NCI-H345 treated with DMSO at 0.1 percent for 48 hours (cell line): ENCODE measurements at regions not wholly inside any gene's neighbourhood (a gene's known extent, or its start where the extent isn't known, plus 50 kb on each side); places are given as distances from the start of the nearest gene placed in this dataset.
"Not testable (repeated sequence)": the region's sequence is repeated elsewhere in the genome, so short reads cannot be mapped to it uniquely, and the experiment has no call there.

Source experiments
- DNase-seq: peaks from one replicate; lab custom pipeline; 2025; ENCODE audit not compliant: unreplicated experiment; lab: John Stamatoyannopoulos, UW

DNA sequence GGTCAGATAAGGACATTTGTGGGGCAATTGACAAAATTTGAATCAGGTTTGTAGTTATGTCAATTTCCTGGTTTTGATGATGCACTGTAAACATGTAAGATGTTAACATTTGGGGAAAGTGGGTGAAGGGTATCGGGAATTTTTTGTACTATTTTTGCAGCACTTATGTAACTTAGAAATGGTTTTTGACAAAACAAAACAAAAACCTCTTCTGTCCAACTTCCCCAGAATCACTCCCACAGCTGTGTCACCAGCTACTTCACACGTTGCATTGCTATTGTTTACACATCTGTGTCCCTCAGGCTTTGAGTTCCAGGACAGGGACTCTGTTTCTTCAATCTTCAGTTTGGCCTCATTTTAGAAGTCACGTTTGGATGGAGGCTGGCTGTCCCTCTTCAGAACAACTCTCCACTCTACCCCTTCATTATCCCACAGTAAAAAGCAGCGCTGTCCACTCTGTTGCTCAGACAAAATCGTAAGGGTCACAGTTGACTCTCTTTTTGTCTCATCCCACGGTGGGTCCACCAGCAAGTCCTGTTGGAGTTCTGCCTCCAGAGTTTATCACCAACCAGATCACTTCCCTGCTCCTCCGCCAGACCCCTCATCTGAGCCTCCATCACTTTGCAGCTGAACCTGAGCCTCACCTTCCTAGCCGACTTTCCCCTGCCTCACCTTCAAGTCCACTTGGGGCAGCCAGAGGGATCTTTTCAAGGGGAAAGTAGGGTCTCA, 63.2 kb downstream of the NENF start:
- no peak for DNase-seq

DNA sequence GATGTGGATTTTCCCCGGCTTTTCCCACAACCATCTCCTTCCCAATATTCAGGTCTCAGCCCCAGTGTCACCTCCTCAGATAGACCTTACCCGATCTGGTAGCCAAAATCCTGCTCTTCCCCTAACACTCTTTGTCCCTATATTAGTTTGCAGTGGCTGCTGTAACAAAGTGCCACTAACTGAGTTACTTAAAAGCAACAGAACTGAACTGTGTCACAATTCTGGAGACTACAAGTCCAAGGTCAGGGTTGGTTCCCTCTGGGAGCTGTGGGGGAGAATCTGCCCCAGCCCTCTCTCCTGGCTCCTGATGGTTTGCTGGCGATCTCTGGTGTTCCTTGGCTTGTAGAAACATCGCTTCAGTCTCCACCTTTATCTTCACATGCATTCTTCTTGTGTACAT, 64.0 kb downstream of the NENF start:
- DNase-seq = no peak

DNA sequence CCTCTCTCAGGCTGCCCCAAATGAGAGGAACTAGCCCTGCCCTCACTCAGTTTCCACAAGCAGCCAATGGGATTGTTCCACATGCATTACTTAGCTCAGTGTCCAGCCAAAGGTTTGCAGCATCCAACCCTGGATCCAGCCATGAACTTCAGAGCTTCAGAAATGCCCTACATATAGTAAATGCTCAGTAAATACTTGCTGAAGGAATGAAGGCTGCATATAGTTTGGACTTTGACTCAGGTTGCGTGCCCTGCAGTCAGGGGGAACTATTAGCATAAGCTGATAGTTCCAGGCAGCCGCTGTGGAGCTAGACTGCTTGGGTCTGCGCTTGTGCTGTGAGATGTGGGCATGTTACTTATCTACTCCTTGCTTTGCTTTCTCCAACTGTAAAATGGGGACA, 64.8 kb downstream of the NENF start:
- no peak for DNase-seq

DNA sequence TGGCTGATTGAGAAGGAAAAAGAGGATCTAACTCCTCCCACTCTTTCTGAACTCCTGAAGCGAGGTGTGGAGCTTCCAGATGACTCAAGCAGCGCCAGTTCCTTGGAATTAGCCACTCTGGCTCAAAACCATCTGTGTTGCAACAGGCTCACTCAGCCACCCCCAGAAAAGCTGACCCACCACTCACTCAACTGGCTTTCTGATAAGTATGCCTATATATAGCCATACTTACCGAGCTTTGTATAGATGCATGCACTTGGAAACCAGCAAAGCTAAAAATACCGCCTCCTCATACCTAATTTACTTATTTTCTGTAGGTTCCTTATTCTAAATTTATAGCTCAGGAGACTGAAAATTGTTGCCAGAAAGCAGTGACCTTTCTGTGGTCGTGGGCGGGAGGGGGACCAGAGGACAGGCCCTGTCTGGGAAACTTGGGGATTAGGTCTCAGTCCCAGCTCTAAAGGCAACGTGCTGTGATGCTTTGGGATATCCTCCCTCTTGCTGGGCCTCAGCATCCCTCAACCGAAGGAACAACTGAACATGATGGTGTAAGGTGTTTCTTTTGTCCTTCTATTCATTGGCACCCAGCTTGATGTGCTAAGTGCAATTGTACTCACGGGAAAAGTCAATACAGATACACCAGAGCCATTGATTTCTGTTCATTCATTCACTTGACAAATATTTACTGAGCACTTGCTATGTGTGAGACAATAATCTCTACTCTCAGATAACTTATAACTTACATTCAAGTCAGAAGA, 65.7 kb downstream of the NENF start:
- DNase-seq = peak; percentile 98

DNA sequence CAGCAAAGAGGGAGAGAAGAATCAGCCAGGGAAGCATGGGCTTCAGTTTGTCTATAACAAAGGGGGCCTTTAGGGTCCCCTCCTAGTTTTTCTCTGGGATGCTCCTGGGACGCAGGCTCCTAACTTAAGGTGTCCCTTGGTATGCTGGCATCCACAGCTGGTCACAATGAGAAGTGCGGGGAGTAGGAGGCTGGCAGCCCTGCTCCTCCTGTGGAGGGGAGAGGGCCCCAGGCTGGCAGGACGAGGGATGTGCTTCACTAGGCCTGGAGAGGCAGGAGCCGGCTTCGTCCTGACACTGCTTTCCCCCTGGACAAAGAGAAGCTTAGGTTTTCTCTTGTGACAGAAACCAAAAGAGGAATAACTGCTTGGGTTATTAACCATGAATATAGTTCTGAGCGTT, 67.6 kb downstream of the NENF start:
- DNase-seq = no peak

DNA sequence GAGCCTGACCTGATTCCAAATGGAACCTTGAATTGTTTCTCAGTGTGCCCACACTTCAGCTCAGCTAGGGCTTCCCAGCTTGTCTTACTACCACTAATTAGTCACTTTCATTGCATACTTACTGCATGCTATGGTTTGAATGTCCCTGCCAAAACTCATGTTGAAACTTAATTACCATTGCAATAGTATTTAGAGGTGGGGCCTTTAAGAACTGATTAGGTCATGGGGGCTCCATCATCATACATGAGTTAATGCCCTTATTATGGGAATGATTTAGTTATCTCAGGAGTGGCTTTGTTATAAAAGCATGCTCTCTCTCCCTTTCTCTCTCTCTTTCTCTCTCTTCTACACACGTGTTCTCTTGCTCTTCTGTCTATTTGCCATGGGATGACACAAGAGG, 68.3 kb downstream of the NENF start:
- no peak for DNase-seq

DNA sequence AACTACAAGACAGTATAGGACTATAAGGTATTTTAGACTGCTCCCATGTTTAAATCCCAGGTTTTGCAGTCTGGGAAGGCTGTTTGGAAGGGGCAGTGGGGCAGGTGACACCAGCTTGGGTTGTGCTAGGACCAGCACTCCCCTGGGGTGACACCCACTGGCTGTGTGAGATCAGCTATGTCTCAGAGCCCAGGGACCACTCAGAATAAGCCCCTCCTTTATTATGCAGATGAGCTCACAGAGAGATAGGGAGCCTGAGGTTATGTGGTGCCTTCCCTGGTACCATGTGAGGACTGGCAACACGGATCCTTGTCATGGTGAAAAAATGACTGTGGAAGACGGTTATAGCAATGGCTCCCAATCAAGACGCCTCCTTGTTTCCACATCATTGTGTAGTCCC, 71.0 kb downstream of the NENF start:
- no peak for DNase-seq

DNA sequence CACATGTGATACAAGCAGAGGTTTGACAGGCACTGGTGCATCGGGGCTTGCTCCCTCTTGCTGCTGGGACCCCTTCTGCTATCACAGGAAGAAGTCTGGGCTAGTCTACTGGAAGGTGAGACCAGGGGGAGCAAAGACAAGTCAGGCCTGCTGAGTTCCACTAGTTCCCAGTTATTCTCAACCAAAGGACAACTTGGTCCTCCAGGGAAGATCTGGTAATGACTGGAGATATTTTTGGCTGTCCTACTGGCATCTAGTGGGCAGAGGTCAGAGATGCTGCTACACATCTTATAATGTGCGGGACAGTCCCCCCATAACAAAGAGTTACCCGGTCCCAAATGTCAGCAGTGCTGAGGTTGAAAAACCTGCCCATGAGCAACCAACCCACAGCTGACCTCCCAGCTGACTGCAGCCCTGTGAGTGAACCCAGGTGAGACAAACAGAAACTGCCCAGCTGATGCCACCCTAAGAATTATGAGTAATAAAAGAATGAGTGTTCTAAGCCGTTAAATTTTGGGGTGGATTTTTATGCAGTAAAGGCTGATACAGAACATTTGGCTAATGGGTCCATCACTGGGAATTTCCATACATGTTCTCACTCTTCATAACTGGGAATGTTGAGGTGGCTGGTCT, 71.6 kb downstream of the NENF start:
- no peak for DNase-seq

DNA sequence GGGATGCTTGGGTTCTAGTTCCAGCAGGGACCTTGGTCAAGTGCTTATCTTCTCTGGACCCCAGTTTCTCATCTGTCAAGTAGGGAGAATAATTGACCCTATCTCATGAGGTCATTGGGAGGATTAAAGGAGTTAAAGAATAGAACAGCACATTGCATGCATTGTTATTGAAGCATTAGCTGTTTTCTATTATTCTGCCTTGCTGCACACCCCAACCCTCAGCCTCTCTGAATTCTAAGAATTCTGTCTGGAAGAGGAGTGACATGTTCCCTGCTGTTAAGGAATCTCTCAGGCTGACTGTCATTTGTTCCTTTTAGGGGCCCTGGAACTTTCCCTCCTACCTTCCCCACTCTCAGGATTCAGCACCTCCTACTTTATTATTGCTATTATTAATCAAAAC, 73.9 kb downstream of the NENF start:
- no peak for DNase-seq

DNA sequence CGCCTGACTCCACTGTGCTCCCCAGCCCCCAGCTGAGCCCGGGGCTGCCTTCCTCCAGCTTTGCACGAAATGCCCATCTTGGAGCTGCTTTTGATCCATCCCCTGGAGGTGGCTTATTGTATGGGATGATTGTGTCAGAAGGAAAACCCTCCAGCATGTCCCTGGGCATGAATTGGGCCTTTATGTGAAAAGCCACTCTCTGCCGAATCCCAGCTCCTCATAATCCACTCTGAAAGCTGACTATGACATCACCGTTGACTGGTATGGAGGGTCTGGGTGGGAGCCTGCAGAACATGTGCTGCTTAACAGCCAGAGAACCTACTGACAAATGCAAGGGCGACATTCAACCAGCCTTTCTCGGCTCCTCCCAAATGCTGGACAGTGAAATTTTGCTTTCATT, 74.6 kb downstream of the NENF start:
- DNase-seq = no peak

DNA sequence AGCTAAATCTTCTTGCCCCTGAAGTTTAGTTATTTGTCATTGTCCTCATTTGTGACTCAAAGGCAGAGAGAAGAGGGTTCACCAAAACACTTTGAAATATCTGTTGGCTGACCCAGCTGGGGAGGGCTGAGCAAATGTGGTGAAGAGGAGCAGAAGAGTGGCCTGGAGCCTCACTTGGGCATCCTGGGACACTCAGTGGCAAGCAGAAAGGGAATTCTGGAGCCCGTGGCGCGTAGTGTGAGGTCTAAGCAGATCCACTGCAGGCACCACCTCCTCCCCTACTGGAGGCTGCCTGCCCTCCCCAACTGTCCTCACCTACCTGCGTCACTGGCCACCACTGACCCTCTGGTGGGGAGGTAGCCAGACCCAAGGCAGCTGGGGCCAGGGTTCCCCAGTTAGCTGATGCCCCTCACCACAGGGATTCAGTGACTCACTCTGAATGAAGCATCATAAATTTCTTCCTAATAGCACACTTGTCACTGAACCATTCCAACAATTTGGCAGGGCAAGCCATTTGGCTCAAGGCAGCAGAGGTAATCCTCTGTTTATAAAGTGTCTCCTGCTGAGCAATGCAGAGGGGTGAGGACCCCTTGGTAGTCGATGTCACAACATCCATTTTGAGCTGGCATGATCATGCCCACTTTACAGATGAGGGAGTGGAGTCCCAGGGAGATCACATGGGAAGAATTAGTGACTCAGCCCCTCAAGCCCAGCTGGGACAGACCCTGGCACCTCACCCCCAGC, 80.3 kb downstream of the NENF start:
- no peak for DNase-seq

DNA sequence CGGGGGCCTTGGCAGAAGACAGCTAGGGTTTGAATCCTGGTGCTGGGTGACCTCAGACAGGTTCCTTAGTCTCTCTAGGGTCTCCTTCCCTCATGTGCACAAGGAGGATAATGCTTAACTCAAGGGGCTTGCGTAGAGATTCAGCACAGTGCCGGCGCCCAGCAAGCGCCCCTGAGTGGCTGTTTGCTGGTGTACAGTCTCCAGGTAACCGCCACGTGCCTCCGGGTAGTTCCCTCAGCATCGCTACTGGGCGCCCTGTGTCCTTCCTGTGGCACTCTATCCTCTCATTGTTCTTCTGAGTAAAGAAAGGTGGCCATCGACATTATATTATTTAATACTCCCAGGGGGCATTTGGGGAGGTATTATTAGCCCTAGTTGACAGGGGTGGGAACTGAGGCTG, 80.9 kb downstream of the NENF start:
- DNase-seq = no peak

DNA sequence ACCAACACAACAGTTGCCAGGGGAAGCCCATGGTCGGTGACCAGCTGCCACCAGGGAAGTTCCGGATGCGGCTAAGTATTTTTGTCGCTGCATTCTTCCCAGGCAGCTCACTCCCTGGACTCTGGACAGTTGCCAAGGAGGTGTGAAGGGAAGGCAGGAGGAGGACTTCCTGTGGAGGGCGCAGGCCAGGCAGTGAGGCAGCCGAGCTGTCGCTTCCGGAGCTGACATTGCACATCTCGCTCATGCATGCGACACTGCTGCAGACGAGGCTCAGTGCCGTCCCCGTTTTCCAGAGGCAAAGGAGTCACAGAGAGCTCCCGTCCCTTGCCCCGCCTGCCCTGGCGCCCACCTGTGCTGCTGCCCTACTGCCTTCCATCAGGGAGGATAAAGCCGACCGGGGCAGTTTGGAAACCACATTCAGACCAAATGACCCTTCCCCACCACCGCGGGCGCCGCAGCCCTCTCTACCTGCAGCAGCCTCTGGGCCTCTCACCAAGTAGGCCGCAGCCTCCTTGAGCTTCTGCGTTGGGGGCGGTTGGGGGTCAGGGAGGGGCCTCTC, 81.4 kb downstream of the NENF start:
- peak; percentile 25 for DNase-seq

DNA sequence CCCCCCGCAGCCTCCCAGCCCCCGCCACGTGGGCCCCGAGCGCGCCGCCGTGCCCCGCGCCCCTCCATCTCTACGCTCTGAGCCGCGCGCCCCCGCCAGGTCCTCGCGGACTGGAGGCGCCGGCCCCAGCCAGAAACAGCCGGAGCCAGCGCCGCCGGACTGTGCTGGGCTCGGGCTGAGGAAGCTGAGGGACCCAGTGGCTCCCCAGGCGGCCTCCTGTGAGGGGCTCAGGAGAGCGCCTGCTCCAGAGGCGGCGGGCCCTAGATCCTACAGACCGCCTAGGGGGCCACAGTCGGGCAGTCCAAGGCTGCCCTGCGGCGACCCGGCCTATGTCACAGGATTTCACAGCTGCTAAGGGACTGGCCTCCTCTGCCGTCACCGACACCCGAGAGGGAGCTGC, 82.1 kb downstream of the NENF start:
- no peak for DNase-seq

DNA sequence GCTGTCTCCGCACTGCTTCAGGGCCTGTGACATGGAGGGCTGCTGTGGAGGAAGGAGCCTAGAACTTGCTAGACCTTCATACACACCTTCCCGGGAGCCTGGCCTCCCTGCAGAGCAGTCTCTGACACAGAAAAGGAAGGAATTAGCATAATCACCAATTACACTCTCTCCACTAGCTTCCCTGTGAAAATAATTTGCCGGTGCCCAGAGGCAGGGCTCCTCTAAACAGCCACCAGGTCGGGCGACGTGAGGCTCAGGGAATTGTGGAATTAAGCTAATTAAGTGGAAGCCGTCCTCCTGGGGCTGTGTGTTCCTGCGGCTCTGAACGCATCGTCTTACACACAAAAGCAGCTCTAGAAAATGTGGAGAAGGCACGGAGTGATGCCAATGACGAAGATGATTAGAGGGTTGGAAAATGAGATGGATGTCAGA, 82.6 kb downstream of the NENF start:
- no peak for DNase-seq

DNA sequence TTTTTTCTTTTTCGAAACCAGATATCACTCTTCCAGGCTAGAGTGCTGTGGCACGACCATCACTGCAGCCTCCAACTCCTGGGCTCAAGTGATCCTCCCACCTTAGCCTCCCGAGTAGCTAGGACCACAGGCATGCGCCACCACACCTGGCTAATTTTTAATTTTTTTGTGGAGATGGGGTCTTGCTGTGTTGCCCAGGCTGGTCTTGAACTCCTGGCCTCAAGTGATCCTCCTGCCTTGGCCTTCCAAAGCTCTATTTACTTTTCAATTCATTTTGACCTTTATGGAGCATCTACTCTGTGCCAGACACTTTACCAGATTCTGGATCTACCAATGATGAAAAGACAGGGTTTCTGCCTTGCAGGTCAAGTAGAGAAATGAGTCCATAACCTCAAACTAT, 83.3 kb downstream of the NENF start:
- not testable (repeated sequence) for DNase-seq

DNA sequence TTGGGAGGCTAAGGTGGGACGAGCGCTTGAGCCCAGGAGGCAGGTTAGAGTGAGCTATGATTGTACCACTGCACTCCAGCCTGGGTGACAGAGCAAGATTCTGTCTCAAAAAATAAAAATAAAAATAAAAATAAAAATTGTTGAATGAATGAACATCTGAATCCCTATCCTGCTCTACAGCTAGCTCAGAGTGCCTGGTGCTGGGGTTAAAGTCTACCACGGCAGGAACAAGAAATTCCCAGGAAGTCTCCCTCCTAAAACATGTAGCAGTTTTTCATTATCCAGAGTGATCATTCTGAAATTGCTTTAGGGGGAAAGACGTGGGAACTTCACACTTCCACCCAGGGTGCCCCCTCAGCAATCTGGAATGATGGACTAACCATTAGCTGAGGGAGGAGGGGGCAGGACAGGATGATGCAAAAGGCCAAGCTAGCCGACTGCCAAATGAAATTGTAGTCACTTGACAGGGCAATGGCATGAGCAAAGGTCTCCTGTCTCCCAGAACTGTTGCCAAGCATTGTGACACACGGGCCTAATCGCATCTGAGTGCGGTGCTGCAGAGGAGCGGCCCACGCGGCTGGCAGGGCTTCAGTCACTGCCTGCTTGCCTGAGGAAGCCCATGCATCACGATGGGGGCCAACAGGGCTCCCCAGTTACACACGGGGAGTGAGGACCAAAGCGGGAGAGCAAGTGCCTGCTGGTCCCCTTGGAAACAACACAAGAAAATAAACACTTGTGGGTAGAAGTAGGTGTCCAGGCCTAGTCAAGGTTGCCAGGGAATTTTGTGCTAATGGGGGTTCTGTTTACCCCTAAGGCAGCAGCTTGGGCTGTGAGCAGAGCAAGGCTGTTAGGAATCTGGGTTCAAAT, 85.7 kb downstream of the NENF start:
- no peak for DNase-seq

DNA sequence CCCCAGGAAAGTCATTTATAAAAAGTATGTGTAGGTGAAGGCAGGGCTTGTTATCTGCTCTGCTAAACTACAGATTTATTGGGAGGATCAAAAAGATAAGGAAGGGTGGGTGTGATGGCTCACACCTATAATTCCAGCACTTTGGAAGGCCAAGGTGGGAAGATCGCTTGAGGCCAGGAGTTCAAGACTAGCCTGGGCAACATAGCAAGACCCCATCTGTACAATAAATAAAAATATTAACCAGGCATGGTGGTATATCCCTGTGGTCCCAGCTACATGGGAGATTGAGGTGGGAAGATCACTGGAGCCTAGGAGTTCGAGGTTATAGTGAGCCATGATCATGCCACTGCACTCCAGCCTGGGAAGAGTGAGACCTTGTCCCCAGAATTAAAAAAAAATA, 86.4 kb downstream of the NENF start:
- DNase-seq = no peak

DNA sequence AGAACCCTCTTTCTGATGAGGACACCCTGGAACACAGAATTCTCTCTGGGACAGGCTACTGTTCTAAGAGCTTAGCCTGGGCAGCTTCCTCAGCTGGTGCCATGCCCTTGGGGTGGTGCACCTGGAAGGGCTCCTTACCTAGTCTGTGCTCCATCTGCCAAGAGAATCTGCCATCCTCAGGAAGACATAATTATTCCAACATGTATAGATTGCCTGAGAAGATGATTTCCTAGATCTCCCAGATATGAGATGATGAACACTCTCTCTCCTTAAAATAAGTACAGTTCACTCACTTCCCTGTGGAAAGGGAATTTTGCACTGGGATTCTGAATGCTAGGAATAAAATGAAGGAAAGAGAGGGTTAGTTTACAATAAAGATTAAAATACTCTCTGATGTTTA, 87.6 kb downstream of the NENF start:
- DNase-seq = no peak

DNA sequence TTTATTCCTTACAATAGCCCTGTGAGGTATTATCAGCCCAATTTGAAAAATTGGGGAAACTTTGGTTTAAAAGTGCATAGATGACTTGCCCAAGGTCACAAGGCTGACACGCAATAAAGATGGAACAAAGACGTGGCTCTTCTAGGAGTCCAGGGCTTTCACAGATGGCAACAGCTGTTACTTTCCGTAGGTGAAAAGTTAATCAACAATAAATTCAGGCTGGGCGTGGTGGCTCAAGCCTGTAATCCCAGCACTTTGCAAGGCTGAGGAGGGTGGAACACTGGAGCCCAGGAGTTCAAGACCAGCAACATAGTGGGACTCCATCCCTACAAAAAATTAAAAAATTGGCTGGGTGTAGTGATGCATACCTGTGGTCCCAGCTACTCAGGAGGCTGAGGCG, 87.8 kb upstream of the ATF3 start:
- no peak for DNase-seq
